Left lung (tissue), 4 donors: ENCODE measurements at regions not wholly inside any gene's neighbourhood (a gene's known extent, or its start where the extent isn't known, plus 50 kb on each side); places are given as distances from the start of the nearest gene placed in this dataset.

ENCODE experiments used
- ATAC-seq: fragments of 200-7000 bp; cut with Tn5 transposase; one replicate; pipeline ENCODE4 v1.9.1; 2020; ENCODE audit warnings: moderate library complexity
- DNase-seq, 4 donors: peaks; one replicate each; pipeline ENCODE4 v3.0.0-alpha.2; 2013 to 2020
- H3K27ac ChIP-seq, 2 donors: fragments of 200-600 bp; sonication (generic) in 1 of 2; one replicate each; pipeline versions ENCODE4 v1.5.0 to v1.8.0; 2020 to 2021
- H3K27me3 ChIP-seq, 2 donors: fragments of 200-600 bp; sonication (generic) in 1 of 2; one replicate each; pipeline versions ENCODE4 v1.5.0 to v1.8.0; 2020 to 2021
- H3K36me3 ChIP-seq, 2 donors: fragments of 200-600 bp; sonication (generic) in 1 of 2; one replicate each; pipeline versions ENCODE4 v1.5.0 to v1.8.0; 2020 to 2021
- H3K4me1 ChIP-seq, 2 donors: fragments of 200-600 bp; one replicate each; pipeline ENCODE4 v1.8.0; 2021
- H3K4me3 ChIP-seq, 2 donors: fragments of 200-600 bp; sonication (generic) in 1 of 2; one replicate each; pipeline versions ENCODE4 v1.5.0 to v1.8.0; 2020 to 2021; ENCODE audit warnings: mild to moderate bottlenecking in 1 of 2
- H3K9me3 ChIP-seq, 2 donors: fragments of 200-600 bp; sonication (generic) in 1 of 2; one replicate each; pipeline versions ENCODE4 v1.5.0 to v1.8.0; 2020 to 2021
- intact Hi-C, 2 donors: fragments of 100-400 bp; cut with DNase I; formaldehyde crosslinking; loops; one replicate each; pipeline versions ENCODE4 v1.11.2 to v1.14.2; 2022
- TF ChIP-seq, protein P1 (sequence below), 2 donors: fragments of 200-600 bp; sonication (generic) in 1 of 2; IDR thresholded peaks; one replicate each; pipeline versions ENCODE4 v1.5.0 to v1.8.0; 2021; ENCODE audit warnings: antibody characterized with exemption in 2 of 2
- donor health status: DM: no; HTN: yes; CAD: no.
- donor health status: DM: no; HTN: no; CAD: no.

DNA sequence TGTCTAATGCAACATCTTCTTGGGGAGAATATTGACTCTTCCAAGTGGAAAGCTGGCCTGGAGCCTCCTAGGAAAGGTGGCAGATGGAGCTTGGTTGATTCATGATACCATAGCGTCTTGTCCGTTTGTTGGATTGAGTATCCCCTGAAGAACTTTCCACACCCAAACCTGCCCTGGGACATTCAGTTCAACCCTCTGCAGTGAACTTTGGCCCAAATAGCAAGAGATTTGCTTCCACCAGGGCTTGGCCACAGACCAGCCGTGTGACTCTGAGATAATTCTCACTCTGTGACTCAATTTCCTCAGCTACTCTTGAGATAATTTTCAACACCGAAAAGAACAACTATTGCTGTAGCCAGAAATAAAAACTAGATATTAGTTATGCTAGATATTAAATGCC lies 108.0 kb upstream of the RAD23B start:
- Histone ChIP-seq H3K36me3 (no peaks in the 10 kb centered on the region), H3K4me3 (no peak overlapping the region), H3K27me3 (no peaks in the 10 kb centered on the region), H3K27ac (no peak overlapping the region), H3K4me1 (peaks cover 0 to 3% of the 10 kb centered on the region in 2 donors), H3K9me3 (no peaks in the 10 kb centered on the region)
- DNase-seq (no peak), ATAC-seq (no peak)
- TF ChIP-seq, protein P1, sequence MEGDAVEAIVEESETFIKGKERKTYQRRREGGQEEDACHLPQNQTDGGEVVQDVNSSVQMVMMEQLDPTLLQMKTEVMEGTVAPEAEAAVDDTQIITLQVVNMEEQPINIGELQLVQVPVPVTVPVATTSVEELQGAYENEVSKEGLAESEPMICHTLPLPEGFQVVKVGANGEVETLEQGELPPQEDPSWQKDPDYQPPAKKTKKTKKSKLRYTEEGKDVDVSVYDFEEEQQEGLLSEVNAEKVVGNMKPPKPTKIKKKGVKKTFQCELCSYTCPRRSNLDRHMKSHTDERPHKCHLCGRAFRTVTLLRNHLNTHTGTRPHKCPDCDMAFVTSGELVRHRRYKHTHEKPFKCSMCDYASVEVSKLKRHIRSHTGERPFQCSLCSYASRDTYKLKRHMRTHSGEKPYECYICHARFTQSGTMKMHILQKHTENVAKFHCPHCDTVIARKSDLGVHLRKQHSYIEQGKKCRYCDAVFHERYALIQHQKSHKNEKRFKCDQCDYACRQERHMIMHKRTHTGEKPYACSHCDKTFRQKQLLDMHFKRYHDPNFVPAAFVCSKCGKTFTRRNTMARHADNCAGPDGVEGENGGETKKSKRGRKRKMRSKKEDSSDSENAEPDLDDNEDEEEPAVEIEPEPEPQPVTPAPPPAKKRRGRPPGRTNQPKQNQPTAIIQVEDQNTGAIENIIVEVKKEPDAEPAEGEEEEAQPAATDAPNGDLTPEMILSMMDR (IDR thresholded peaks at IDR 0.05), result no peak
- intact Hi-C loops, result no loop called here

DNA sequence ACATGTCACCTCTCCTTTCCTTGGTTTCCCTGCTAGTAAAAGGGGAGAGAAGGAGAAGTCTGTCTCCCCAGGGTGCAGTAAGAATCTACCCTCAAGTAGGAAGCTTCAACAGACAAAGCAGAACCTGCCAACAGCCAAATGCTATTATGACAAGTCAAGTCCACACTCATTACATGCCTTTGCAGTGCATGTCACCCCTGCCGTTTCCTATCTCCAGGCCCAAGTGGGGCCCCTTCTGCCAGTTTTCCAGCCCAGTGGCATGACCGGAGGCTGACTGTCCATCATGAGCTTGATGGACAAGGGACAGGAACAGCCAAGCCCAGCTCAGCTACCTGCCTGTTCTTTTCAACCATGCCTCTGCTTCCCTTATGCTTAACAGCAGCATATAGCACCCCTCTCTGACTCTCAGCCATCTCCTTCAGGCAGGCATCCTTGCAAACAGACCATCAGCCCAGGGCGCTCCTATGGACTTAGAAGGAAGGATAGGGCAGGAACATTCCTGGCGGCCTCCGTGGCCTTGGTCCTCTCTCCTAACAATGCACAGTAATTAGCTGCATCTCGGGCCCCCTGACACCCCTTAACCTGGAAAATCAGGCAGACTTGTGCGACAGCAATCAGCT lies 107.2 kb upstream of the RAD23B start:
- H3K4me1 ChIP-seq, result peaks cover 0 to 3% of the 10 kb centered on the region in 2 donors
- TF ChIP-seq, protein P1 (IDR thresholded peaks at IDR 0.05), result no peak
- no peak for ATAC-seq
- H3K27me3 ChIP-seq, result no peaks in the 10 kb centered on the region
- no peak overlapping the region for H3K27ac ChIP-seq
- H3K36me3 ChIP-seq, result no peaks in the 10 kb centered on the region
- no peaks in the 10 kb centered on the region for H3K9me3 ChIP-seq
- peak in 1 of 4 donors; percentile 45 for DNase-seq
- intact Hi-C loops, result no loop called here
- no peak overlapping the region for H3K4me3 ChIP-seq

- no peak overlapping the region for H3K4me3 ChIP-seq
- TF ChIP-seq, protein P1 (IDR thresholded peaks at IDR 0.05), result no peak
- no peak overlapping the region for H3K27ac ChIP-seq
- peaks cover 0 to 3% of the 10 kb centered on the region in 2 donors for H3K4me1 ChIP-seq
- no peaks in the 10 kb centered on the region for H3K9me3 ChIP-seq
- intact Hi-C loops, result no loop called here
- H3K27me3 ChIP-seq, result no peaks in the 10 kb centered on the region
- DNase-seq (peak in 1 of 4 donors; percentile 11), ATAC-seq (no peak)
- no peaks in the 10 kb centered on the region for H3K36me3 ChIP-seq
These were observed 106.5 kb upstream of the RAD23B start for GRCh38 chr9:107176436-107177151.

DNA sequence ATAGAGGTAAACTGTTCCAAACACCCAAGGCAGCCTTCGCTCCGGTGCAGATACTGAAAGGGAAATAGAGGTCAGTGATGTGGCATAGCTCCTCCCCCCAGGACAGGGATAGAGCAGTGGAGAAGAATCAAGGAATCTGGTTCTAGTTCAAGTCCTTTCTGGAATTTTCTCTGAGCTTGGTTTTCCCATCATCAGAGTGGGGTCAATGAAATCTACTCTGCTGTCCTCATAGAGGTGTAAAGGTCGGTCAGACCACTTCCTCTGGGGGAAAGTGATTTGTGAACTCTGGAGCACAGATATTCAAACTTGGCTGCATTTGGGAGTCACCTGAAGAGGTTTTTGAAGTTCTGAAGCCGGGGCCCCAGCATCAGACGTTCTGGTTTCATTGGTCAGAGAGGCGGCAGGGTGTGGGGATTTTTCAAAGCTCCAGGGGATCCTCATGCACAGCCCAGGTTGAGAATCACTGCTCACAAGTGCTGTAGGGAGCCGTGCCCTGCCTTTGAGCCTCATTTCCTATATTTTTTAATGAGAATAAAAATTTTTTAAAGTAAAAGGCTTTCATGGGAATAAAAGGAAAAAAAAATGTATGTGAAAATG lies 105.7 kb upstream of the RAD23B start:
- intact Hi-C loops, result no loop called here
- H3K4me1 ChIP-seq, result peaks cover 0 to 3% of the 10 kb centered on the region in 2 donors
- no peak for DNase-seq
- H3K27me3 ChIP-seq, result no peaks in the 10 kb centered on the region
- no peak overlapping the region for H3K27ac ChIP-seq
- TF ChIP-seq, protein P1 (IDR thresholded peaks at IDR 0.05), result no peak
- H3K9me3 ChIP-seq, result peaks cover 0 to 1% of the 10 kb centered on the region in 2 donors
- H3K36me3 ChIP-seq, result no peaks in the 10 kb centered on the region
- H3K4me3 ChIP-seq, result no peak overlapping the region
- ATAC-seq, result no peak

DNA sequence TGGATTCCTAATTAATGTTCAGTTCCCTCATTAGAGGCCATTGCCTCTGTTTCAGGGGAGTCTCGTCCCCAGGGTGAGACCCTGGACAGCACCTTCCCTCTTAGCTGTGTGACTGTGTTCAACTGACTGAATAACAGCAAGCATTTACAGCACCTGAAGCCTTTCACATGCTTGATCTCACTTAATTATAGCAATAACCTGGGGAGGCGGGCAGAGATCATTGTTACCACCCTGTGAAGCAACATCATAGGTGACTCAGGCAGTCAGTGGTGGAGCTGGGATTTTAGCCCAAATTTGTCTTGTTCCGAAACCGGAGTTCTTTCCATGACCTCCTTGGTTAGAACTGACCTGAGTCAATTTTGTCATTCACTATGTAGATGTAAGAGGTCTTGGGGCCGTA lies 105.2 kb upstream of the RAD23B start:
- ATAC-seq, result no peak

More for the DNA sequence above, 105.2 kb upstream of the RAD23B start:
- no peak overlapping the region for H3K27ac ChIP-seq
- TF ChIP-seq, protein P1 (IDR thresholded peaks at IDR 0.05), result no peak
- intact Hi-C loops, result no loop called here
- H3K9me3 ChIP-seq, result peaks cover 0 to 4% of the 10 kb centered on the region in 2 donors
- H3K36me3 ChIP-seq, result no peaks in the 10 kb centered on the region
- no peak for DNase-seq
- H3K27me3 ChIP-seq, result no peaks in the 10 kb centered on the region
- peaks cover 0 to 3% of the 10 kb centered on the region in 2 donors for H3K4me1 ChIP-seq
- no peak overlapping the region for H3K4me3 ChIP-seq
